Testis (tissue), 2 donors: ENCODE measurements at regions not wholly inside any gene's neighbourhood (a gene's known extent, or its start where the extent isn't known, plus 50 kb on each side); places are given as distances from the start of the nearest gene placed in this dataset.

Source experiments
- POLR2A ChIP-seq: fragments of 450-650 bp; IDR thresholded peaks from one replicate; pipeline ENCODE4 v1.6.1; 2017; ENCODE audit warnings: antibody characterized with exemption, mild to moderate bottlenecking, moderate library complexity
- TF ChIP-seq, protein P1 (sequence below), 3 experiments: fragments of 450-650 bp in 2 of 3; fragments of 200-600 bp in 1 of 3; sonication (generic) in 1 of 3; IDR thresholded peaks; one replicate each; pipeline ENCODE4 v1.5.1; 2016 to 2019; ENCODE audit warnings: antibody characterized with exemption in 3 of 3, mild to moderate bottlenecking in 2 of 3, moderate library complexity in 1 of 3

DNA sequence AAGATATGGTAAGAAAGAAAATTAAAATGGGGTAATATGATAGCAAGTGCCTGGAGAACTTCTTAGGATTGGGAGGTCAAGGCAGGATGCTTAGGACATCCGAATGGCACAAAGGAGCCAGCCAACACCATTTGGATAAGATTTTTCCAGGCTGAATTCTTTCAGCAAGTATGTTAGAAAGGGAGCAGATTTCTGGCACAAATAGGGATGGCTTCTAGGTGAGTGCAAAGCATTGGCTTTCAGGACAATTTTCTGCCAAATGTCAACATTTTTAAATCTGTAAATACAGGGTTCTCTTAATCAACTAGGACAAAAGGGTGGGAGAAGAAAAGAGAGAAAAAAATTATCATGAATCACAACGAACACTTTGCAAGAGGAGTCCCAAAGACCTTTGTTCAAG, 409.1 kb downstream of the GPAM start:
- TF ChIP-seq, protein P1, sequence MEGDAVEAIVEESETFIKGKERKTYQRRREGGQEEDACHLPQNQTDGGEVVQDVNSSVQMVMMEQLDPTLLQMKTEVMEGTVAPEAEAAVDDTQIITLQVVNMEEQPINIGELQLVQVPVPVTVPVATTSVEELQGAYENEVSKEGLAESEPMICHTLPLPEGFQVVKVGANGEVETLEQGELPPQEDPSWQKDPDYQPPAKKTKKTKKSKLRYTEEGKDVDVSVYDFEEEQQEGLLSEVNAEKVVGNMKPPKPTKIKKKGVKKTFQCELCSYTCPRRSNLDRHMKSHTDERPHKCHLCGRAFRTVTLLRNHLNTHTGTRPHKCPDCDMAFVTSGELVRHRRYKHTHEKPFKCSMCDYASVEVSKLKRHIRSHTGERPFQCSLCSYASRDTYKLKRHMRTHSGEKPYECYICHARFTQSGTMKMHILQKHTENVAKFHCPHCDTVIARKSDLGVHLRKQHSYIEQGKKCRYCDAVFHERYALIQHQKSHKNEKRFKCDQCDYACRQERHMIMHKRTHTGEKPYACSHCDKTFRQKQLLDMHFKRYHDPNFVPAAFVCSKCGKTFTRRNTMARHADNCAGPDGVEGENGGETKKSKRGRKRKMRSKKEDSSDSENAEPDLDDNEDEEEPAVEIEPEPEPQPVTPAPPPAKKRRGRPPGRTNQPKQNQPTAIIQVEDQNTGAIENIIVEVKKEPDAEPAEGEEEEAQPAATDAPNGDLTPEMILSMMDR (IDR thresholded peaks at IDR 0.05) = no peak
- TF ChIP-seq POLR2A = no peak
